GM18867 (cell line): ENCODE measurements at regions not wholly inside any gene's neighbourhood (a gene's known extent, or its start where the extent isn't known, plus 50 kb on each side); places are given as distances from the start of the nearest gene placed in this dataset.
"Not testable (repeated sequence)": the region's sequence is repeated elsewhere in the genome, so short reads cannot be mapped to it uniquely, and the experiment has no call there.

ENCODE experiments used
- ATAC-seq: cut with Tn5 transposase; IDR thresholded peaks from one replicate; pipeline ENCODE4 v1.9.1; 2021; ENCODE audit warnings: mild to moderate bottlenecking, moderate library complexity; ENCODE audit not compliant: unreplicated experiment

- ATAC-seq = not testable (repeated sequence)
Observed at GRCh38 chr21:10426812-10427211, 94.6 kb upstream of the TPTE start.

DNA sequence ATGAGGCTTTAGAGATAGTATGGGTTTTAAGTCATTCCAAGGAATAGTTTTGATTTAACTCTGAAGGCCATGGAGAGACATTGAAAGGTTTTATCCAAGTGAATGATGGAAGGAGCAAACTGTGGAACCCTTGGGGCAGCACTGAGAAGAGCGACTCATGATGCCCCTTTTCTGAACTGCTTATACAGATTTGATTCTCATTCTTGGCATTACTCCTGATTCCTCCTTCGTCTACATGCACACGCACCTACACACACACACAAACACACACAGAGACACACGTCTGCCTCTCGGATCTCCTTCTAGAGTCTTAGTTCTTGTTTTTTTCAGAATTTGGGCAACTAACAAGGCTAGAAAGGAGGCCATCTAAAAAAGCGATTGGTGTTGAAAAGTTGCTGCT, 94.1 kb upstream of the TPTE start:
- not testable (repeated sequence) for ATAC-seq

DNA sequence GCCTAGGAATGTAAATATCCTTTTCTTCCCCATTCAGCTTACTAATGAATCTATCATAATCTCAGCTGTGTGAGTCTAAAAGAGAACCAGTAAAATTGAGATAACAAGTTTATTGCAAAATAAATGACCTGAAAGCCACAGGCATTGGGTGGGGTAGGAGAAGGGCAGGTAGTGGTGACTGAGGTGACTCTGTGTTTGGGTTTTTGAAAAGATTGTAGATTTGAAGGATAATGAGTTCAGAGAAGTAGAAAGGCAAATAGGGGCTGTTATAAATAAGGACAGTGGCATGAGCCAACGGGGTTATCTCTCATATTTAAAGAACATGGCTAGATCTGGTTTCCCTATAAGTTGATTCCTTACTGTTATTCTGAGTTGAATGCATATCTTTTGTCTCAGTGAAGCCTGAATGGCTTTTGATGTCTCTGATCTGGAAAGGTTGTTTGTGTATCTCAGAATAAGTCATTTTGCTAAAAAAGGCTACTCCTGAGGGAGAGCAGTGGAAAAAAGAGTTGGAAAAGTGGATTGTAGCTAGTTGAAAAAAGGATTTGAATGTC, 92.3 kb upstream of the TPTE start:
- ATAC-seq = not testable (repeated sequence)

DNA sequence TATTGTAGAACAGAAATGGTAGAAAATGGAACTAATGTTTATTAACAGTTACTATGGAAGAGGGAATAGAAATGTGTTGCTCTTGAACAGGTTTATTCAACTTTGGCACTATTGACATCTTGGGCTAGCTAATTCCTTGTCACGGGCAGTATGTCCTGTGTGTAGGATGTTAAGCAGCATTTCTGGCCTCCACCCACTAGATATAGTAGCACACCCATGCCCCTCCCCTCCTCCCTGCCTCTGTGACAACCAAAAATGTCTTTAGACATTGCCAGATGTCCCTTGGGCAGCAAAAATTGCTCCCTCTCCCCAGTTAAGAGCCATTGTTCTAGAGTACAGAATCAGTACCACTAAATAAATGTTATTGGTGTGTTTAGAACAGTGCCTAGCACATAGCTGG, 91.4 kb upstream of the TPTE start:
- no peak for ATAC-seq

DNA sequence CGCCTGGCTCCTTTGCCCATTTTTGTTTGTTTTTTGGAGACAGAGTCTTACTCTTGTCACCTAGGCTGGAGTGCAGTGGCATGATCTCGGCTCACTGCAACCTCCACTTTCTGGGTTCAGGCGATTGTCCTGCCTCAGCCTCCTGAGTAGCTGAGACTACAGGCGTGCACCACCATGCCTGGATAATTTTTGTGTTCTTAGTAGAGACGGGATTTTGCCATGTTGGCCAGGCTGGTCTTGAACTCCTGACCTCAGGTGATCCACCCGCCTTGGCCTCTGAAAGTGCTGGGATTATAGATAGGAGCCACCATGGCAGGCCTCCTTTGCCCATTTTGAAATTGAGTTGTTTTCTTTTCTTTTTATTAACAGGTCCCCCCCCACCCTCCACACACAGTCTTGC, 89.4 kb upstream of the TPTE start:
- ATAC-seq = not testable (repeated sequence)

DNA sequence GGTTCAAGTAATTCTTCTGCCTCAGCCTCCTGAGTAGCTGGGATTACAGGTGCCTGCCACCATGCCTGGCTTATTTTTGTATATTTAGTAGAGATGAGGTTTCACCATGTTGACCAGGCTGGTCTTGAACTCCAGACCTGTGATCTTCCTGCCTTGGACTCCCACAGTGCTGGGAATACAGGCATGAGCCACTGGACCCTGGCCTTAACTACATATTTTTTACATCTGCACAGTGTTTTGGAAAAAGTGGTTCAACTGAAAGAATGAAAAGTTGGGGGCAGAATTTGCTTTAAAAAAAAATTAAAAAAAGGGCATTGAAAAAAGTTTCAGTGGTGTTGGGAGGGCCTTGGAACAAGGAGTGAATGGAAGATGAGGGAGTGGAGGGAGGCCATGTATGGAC, 88.9 kb upstream of the TPTE start:
- not testable (repeated sequence) for ATAC-seq

GRCh38 chr21:10437977-10438376, 83.4 kb upstream of the TPTE start:
- ATAC-seq = not testable (repeated sequence)

DNA sequence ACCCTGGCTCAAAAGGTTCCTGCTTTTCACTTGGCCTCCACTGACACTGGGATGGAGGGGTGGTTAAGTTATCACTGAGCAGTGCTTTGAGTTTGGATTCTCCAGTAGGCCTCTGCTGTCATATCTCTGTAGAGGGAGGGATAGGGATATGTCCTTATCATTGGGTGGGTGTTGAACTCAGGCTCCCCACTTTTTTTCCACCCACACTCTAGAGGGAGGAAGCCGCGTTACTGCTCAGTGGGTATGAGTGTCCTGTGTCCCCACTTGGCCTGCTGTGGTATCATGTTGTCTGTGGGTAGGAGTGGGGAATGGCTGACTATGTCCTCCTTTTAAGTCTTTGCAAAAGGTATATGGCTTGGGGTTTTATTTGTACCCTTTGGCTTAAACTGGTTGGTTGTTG, 80.7 kb upstream of the TPTE start:
- ATAC-seq = not testable (repeated sequence)

DNA sequence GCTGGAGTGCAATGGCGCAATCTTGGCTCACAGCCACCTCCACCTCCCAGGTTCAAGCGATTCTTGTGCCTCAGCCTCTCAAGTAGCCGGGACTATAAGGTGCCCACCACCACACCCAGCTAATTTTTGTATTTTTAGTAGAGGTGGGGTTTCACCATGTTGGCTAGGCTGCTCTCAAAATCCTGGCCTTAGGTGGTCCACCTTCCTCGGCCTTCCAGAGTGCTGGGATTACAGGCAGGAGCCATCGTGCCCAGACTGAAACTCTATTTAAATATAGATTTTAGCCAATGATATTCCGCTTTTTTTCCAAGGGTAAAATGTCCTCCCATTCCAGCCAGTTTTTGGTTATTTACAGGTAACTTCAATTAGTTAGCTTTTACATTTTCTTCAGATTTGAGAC, 79.4 kb upstream of the TPTE start:
- ATAC-seq = not testable (repeated sequence)

- ATAC-seq = not testable (repeated sequence)
Observed at GRCh38 chr21:10445685-10446084, 75.7 kb upstream of the TPTE start.

DNA sequence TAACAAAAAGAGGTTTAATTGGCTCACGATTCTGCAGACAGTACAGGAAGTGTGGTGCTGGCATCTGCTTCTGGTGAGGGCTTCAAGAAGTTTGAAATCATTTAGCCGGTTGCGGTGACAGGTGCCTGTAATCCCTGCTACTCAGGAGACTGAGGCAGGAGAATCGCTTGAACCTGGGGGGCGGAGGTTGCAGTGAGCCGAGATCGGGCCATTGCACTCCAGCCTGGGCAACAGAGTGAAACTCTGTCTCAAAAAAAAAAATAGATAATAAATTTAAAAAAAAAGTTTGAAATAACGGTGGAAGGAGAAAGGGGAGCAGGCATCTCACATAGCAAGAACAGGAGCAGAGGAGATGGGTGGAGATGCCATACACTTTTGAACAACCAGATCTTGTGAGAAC, 71.9 kb upstream of the TPTE start:
- not testable (repeated sequence) for ATAC-seq

DNA sequence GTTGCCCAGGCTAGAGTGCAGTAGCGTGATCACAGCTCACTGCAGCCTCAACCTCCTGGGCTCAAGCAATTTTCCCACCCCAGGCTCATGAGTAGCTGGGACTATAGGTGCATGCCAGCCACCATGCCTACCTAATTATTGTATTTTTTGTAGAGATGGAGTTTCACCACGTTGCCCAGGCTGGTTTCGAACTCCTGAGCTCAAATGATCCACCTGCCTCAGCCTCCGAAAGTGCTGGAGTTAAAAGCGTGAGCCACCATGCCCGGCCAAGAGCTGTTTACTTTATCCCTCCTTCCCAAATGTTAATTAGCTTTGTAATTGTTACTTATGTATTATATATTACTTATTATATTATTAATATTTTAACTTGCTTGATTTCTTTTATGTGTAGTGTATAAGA, 70.1 kb upstream of the TPTE start:
- ATAC-seq = not testable (repeated sequence)

GRCh38 chr21:10457765-10458164, 63.6 kb upstream of the TPTE start:
- not testable (repeated sequence) for ATAC-seq

GRCh38 chr21:10460957-10461356, 60.4 kb upstream of the TPTE start:
- ATAC-seq = not testable (repeated sequence)

DNA sequence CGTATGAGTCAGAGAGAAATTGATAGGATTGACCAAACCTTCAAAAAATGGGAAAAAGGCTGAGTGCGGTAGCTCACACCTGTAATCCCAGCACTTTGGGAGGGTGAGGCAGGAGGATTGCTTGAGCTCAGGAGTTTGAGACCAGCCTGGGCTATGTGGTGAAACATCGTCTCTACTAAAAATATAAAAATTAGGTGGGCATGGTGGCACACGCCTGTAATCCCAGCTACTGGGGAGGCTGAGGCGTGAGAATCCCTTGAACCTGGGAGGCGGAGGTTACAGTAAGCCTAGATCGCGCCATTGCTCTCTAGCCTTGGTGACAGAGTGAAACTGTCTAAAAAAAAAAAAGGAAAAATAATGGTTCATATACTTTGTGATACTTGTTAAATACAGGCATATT, 59.9 kb upstream of the TPTE start:
- not testable (repeated sequence) for ATAC-seq

DNA sequence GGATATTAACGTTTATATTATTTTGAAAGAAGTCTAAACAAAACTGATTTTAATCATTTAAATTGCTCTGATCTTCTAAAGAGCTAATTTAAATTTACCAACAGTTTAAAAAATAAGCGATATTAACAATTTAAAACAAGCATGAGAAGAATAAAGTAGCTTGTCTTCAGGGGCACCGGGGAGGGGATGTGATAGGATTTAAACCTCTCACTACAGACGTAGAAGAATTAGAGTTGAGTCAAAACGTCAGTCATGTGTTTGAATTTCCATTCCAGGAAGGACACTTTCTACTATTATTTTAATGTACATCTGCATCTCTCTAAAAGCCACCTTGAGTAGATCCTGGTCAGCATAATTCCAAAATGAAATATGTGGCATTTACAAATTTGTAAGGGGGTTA, 58.2 kb upstream of the TPTE start:
- no peak for ATAC-seq

- no peak for ATAC-seq
Observed at GRCh38 chr21:10464975-10465374, 56.4 kb upstream of the TPTE start.

DNA sequence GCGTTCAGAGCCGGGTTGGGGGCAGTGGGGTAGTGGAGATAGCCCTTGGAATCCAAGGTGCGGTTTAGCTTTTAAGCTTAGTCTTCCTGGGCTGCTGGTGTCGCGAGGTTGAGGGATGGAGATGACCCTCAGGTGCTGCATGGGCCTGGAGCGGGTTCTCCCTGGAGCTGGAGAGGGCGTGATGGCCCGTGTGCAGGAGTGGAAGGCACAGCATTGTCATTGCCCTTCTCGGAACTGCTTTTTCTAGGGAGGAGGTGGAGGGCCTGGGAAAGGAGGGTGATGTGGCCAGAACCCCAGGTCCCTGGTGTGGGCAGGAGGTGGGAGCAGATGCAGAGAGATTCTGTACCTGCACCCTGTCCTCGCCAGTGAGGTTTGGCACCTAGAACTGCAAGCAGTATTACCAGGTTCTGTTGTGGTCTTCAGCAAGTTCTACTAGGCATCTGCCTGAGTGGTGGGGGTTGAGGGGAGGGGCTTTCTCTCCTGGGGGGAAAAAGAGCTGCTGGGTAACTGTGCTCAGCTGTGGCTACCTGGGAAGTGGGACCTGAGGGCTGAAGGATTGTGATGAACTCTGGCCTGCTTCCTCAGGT, 55.8 kb upstream of the TPTE start:
- not testable (repeated sequence) for ATAC-seq

- no peak for ATAC-seq
Observed at GRCh38 chr21:10466200-10466599, 55.2 kb upstream of the TPTE start.
